Fibroblast of peridontal ligament (primary cell): ENCODE measurements at regions not wholly inside any gene's neighbourhood (a gene's known extent, or its start where the extent isn't known, plus 50 kb on each side); places are given as distances from the start of the nearest gene placed in this dataset.

ENCODE experiments used
- DNase-seq: peaks from one replicate; pipeline ENCODE4 v3.0.0-alpha.2; 2010; ENCODE audit errors: extremely low read depth

DNA sequence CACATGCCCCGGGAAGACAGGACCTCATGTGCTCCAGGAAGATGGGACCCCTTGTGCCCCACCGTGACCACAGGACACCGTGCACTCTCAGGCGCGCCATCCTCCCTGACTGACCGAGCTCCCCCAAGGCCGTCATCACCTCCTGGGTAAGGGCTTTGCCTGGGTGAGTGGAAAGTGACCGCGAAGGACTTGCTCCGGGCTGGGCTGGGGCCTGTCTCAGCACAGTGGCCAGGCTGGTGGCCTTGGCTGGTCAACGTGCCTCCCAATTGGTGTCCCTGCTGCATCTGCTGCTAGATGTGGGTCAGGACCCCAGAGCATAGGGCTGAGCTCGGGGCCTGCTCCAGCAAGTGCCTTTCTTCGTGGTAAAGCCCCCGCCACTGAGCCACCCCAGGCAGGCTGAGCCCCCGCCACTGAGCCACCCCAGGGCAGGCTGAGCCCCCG is 69.7 kb upstream of the CTDP1 start:
- no peak for DNase-seq

DNA sequence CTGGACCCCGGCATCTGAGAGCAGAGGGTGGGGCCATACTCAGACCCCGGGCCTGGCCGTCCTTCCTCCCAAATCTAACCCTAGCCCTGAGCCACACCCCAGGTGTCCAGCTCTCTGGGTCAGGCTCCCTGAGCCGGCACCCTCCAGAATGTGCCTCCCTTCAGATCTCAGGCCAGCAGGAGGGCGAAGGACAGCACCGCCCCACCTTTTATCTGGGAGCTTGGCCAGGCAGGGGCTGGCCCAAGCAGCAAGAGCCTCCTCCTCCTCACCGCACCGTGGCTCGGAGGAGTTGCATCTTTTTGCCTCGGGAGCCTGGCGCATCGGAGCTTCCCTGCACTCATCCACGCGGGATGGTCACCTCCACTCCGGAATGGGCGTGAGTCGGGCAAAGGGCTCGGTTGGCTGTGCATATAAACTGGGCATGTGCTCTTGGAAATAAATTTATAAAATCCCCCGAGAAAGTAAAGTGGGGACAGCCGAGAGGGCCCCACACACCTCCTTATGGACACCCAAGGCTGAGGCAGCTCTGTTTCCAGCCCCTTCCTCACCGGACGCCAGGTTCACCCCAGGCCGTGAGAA is 69.1 kb upstream of the CTDP1 start:
- no peak for DNase-seq

DNA sequence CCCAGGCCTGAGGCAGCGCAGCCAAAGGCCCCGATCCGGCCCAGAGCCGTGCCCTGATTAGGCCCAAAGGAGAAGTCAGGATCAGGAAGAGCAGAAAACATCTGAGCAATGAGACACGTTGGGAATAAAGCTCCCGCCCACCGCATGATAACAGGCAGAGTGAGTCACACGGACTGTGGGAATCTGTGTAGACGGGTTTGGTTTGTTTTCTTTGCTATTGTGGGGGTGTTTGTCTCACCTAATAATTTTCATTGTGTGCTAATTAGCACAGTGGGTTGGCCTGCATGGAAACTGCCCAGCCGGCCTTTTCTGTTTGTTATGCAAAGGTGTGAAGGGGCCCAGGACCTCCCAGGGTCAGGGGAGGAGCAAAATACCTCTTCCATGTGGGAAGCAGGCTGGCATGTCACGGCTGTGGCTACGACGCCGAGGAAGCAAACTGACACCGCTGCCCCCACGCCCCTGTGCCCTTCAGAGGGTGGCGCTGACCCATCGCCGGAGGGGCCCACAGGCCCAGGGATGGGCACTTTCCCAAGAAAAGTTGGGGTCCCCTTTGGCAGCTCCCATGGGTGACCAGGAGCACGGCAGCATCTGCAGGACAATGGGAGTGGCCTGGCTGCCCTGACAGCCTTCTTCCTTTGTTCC is 68.4 kb upstream of the CTDP1 start:
- DNase-seq, result peak; percentile 3

DNA sequence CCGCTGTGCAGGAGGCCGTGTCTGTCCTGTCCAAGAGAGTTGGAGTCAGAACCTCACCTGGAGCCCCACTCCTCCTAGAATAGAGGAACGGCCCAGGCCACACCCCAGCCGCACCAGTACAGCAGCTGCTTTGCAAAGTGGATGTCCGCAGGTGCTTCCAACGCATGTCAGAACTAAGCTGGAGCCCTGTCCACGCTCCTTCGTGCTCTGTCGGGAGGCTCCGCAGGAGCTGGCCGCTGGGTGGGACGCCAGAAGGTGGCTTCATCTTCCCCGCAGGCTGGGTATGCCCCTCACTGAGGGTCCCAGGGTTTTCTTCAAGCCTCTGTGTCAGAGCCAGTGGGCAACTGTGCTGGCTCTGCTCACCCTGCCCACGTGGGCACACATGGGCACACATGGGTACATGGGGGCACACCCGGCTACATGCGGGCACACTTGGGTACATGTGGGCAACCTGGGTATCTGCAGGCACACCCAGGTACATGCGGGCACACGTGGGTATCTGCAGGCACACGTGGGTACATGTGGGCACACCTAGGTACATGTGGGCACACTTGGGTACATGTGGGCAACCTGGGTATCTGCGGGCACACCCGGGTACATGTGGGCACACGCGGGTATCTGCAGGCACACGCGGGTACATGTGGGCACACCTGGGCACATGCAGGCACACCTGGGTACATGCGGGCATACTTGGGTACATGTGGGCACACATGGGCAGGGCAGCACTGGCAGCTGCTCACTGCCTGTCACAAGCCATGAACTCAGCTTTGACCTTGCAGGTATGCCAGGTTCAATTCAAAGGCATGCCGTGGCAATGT is 67.1 kb upstream of the CTDP1 start:
- DNase-seq, result no peak

DNA sequence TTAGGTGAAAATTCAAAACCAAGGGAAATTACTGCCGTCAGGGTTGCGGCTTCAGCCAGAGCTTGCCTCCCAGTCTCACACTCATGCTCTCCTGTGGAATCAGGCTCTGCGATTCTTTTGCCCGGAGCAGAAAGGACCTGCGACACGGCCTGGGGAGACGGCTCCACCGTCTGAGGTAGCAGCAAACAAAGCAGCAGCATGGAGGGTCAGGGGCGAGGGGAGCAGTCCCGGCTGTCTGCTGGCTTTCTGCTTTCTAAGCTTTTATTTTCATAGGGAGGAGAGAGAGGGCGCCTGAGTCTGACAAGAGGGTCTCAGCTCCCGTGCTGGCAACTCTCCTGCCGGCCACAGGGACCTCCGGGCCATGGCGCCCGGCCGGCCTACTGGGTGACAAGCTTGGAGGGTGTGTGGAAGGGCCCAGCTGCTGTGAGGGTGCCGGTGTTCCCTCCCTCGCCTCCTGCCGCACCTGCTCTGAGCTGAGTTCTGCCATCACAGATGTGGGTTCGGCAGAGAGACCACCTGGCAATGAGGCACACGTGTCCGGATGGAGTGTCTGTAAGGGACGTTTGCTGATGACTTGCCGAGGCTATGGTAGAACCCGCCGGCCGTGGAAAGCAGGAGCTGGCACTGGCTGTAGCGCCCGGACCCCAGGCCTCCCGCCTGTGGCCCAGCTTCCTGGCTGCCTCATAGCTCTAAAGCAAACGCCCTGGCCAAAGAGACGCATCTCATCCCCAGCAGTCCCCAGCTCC is 66.2 kb upstream of the CTDP1 start:
- DNase-seq, result no peak

DNA sequence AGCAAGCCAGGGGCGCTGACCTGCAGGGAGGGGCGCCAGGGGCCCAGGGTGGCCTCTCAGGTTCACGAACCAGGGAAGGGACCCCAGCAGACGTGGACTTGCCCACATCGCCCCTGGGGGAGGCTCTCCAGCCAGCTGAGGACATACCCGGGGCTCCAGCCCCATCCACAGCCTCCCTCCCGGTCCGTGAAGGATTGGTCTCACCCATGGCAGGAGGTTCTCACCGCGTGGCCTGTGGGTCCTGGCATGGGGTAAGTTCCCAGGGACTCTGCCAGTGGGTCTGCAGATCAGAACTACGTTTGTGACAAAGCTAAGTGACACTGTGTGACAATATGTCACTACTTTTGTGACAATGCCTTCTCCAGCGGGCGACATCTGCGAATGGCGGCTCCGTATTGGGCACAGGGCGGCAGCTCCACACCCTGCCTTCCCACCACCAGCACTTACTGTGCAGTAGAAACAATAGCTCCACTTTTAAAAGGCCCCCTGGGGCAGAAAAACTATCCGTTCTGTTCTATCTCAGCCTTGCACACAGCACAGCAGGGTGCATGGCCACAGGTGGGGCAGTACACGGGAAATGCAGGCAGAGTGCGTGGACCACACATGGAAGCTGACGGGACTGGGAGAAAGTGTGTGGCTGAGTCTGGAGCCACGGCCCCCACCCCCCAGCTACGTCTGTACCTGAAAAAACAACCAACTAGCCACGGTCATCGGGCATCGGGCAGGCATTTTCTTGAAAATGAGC is 65.2 kb upstream of the CTDP1 start:
- no peak for DNase-seq

DNA sequence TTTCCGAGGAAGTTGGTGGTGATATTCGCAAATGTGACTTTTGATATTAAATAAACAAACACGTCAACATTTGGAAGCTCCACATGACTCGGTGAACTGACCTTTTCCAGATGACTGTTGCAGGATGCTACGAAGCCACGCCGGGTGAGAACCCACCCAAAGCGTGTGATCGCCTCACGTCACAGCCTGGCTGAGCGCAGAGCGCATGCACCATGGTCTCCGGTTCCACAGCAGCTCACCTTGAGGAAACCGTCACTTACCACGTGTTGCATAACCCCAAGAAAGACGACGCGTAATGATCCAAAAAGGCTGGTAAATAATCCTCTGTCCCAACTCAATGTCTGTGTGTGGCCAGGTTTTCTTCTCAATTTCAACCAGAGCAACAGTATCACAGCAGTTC is 64.5 kb upstream of the CTDP1 start:
- no peak for DNase-seq

DNA sequence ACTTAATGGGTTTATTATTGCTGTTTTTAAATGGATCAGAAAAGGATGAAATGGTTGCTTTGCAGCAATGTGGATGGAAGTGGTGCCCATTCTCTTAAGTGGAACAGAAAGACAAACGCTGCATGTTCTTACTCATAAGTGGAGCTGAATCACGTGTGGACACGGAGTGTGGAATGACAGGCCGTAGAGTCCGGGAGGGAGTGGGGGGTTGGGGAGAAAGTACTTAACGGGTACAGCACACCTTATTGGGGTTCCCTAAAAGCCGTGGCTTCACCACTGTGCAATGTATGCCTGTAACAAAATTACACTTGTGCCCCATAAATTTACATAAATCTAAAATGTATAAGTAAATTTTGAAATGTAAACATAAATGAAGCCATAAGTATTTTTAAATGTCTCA is 64.0 kb upstream of the CTDP1 start:
- DNase-seq, result no peak

DNA sequence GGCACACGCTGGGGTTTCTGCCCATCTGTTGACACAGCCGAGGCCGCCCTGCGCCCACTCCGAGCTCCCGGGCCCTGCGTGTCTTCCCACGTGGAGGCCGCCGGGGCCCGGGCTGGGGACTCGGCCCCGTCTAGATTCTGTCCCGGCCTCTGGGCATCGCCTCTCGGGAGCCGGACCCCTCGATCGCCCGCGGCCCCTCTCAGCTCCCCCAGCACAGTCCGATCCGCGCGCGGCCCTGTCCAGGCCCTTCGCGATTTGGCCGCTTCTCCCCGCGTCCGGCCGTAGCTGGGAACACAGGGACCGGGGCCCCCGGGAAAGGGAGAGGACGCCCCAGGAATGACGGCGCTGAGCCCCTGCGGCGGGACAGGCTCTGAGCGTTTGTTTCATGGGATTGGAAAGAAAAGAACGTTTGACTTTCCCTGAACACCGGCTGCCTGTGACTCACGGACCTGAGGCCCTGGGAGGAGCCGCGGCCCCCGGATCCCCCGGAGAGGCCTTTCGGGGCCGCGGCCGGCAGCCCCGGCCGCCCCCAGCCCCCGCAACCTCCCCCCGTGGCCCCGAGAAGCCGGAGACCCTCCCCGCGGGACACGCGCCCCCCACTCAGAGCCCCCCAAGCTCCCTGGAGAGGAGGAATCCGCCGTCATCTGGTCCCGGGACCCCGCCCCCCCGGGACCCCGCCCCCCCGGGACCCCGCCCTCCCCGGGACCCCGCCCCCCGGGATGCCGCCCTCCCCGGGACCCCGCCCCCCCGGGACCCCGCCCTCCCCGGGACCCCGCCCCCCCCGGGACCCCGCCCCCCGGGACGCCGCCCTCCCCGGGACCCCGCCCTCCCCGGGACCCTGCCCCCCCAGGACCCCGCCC is 62.7 kb upstream of the CTDP1 start:
- DNase-seq, result no peak

DNA sequence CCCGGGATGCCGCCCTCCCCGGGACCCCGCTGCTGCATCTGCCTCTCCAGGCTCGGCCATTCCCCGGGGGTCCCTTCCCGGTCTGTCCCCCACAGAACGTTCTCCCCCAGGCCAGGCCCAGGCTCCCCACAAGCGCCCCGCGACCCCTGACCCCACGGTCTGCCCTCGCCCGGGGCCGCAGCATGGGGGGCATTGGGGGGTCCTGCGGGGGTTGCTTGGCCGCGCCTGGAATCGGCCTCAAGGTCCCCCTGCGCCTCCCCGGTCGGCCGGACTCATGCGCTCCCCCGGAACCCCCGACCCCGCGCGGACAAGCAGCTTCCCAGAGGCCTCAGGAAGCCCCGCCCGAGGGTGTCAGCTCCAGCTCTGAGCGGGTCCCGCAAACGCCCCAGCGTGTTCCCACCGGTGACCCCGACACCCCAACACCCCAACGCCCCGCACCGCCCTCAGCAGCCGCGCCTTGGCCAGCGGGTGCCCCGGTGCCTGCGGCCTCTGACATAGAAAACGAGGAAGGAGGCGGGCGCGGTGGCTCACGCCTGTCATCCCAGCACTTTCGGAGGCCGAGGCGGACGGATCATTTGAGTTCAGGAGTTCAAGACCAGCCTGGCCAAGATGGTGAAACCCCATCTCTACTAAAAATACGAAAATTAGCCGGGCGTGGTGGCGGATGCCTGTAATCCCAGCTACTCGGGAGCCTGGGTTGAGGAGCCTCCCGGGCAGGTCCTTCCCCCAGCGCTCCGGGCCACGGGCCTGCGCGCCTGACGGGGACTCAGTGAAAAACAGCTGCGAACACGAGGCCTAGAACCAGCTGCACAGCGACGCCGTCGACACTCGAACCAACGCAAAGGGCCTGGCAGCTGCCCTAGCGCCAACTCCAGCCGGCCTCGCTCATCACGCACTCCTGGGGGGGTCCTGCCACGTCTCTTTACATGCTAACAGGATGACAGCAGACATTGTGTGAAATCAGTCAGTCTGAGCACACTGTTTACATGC is 61.8 kb upstream of the CTDP1 start:
- no peak for DNase-seq

DNA sequence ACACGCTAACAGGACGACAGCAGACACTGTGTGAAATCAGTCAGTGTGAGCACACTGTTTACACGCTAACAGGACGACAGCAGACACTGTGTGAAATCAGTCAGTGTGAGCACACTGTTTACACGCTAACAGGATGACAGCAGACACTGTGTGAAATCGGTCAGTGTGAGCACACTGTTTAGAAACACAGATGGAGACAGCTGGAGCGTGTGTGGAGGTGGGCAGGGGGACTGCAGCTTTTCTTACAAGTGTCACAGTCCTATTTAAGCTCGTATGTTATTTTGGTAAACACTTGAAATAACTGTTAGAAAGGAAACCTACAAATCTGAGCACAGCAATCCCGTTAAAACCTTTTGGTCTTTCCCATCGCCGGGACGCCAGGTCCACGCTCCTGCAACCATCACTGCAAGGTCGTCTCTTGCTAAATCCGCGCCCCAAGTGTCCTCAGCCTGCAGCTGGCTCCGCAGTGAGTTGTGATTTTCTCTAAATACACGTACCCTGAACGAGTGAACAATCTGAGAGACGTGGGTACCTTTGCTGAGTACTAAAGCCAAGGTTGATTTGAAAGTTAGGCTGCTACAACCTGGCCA is 58.9 kb upstream of the CTDP1 start:
- DNase-seq, result no peak

DNA sequence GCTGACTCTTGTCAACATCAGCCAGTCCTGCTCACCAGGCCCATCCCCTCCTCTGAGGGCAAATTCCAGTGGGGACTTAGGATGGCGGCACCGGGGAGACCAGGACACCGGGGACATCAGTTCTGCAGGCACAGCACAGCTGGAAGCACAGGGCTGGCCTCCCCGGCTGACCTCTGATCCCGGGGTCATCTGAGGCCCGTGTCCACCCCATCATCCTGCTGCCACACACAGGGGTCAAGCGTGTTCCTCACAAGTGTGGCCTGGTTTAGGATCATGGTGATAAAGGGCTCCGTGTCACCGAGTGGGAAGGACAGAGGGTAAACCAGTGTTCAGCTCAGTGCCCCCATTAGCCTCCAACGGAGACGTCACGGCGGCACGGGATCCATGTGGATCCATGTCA is 58.1 kb upstream of the CTDP1 start:
- no peak for DNase-seq

DNA sequence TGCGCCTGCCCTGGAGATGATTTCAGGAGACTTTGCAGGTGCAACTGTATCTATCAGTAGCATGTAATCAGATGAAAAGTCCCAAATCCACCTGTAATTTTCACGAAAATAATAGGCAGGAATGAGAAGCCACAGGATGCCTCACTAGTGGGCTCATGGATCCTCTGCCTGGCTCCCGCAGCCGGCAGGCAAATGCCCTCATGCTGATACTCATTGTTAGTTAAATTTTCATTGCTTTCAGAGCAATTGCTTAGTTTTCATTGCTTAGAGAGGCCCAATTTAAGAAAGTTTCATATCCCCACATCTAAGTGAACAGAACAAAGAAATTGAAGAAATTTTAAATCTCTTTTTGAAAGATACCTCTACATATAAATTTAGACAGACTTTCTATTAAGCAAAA is 57.6 kb upstream of the CTDP1 start:
- DNase-seq, result no peak

DNA sequence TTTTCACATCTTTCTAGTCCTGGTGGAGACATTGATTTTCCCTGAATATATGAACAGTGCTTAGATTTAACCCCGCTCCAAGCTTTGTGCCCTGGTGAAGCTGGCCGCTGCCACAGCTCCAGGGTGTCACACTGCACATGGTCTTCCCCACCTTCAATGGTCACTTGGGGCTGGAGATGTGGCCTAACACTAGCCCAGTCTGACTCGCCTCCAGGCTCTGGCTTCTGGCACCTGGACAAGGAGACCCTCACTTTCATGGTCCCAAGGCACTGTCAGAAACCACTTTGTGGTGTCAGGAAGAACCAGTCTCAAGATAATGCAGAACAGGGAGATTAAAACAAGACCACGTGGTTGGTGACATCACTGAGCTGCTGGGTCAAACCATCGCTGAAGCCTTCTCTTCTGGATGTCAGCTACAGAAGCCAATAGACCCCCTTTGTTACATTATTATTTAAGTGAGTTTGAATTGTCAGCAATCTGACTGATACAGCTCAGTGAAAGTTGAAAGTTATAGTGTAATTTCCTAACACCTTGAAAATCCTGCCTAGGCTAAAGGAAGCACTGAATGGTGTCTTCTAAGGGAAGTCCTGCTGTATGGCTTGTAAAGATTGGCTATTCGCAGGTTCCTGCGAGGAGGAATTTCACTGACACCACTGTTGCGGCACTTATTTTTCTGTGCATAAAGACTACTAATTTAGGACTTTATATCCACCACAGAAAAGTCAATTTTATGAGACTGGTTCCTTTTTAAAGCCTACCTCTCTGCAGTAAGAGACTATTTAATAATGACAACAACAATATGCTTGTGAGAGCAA is 55.0 kb upstream of the CTDP1 start:
- no peak for DNase-seq

DNA sequence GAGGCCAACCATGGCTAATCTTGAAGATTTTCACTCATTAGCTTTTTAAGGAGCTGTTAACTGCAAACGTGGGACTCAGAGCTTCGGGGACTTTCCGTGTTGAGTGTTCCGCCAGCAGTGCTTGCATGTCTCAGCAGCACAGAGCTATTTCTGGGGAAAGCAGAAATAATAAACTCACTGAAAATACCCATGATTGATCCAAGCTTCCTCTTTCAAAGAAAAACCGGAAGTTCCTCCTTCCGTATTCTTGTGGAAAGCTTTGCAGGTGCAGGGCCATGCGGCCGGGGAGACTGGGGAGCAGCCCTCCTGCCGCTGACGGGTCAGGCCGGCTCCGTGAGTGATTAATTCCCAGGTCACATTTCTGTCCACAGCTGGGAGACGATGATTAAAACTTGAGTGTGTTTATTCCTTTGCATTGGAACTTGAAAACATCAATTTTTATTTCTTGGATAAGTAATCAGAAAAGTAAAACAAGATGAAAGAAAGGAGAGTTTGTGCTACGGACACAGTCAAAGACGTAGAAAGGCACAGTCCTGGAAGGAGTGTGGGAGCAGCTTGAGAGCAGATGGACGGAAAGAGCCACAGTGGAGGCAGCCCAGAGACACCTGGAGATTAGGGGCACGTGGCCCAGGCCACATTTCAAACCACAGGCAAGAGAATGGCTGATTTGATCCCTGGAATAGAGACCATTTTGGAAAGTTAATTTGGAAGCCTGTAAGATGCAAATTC is 54.2 kb upstream of the CTDP1 start:
- DNase-seq, result no peak

DNA sequence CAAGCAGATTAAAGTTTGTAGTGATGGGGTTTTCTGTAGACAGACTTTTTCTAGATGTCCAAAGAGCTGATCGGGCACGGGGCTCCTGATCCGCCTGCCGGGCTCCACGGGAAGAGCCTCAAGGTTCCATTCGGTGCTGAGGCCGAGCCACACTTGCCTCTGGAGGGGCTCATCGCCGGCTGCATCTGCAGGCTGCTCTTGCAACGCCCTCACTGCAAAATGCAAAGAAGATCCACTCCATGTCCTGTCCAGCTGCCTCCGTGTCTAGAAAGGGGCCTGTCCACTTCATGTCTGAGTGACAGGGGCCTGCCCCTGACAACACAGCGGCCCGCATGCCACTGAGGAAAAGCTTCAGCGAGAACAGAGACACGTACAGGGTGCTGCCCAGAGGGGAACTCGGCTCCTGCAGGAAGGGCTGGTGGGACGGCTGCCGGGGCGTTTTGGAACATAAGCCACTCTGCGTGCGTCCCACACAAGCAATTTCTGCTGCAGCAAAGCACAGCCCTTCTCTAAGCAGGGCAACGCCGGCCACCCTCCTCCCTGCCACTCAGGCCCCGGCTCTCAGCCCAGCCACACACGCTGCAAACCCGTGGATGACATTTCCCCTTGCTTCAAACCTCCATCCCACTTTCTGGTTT is 53.6 kb upstream of the CTDP1 start:
- DNase-seq, result no peak
